IMR-90 (cell line): ENCODE measurements at regions not wholly inside any gene's neighbourhood (a gene's known extent, or its start where the extent isn't known, plus 50 kb on each side); places are given as distances from the start of the nearest gene placed in this dataset.

Source experiments
- ATAC-seq: fragments of 200-7000 bp; cut with Tn5 transposase; 2 replicates; pipeline ENCODE4 v1.9.1; 2020; ENCODE audit warnings: low read depth, mild to moderate bottlenecking, moderate library complexity
- BruUV-seq: library from RNA; stranded (reverse); fragments of 400-500 nt; replicated peaks from 2 replicates; lab custom pipeline; 2021; lab: Mats Ljungman, UMichigan
- CTCF ChIA-PET: fragments of 300-600 bp; formaldehyde crosslinking; extraction: SDS; loops from one replicate; lab custom pipeline; 2021; ENCODE audit warnings: antibody characterized with exemption; lab: Yijun Ruan, JAX
- POLR2A ChIA-PET: fragments of 300-600 bp; sonication (Branson Sonifier 250); formaldehyde crosslinking; loops from one replicate; lab custom pipeline; 2022; ENCODE audit warnings: antibody characterized with exemption; ENCODE audit not compliant: unreplicated experiment; lab: Charles Lee
- DNase-seq: peaks from one replicate; pipeline ENCODE4 v3.0.0; 2013
- H2AFZ ChIP-seq: replicated peaks from 2 replicates; pipeline ENCODE3; 2013; ENCODE audit warnings: low read length, mild to moderate bottlenecking; ENCODE audit not compliant: poor library complexity
- H2AK5ac ChIP-seq: 2 replicates; pipeline ENCODE4 v1.6.1; 2013; ENCODE audit warnings: low read depth, low read length, inconsistent platforms
- H2AK9ac ChIP-seq: replicated peaks from 2 replicates; pipeline ENCODE3; 2013; ENCODE audit warnings: mild to moderate bottlenecking, low read depth, low read length, moderate library complexity; ENCODE audit not compliant: poor library complexity
- H2BK120ac ChIP-seq: 2 replicates; pipeline ENCODE4 v1.6.1; 2013; ENCODE audit warnings: low read depth, low read length, inconsistent platforms
- H2BK15ac ChIP-seq: 3 replicates; pipeline ENCODE4 v1.6.1; 2013; ENCODE audit warnings: low read depth, low read length, inconsistent platforms
- H2BK20ac ChIP-seq: 2 replicates; pipeline ENCODE4 v1.6.1; 2013; ENCODE audit warnings: low read depth, mild to moderate bottlenecking, inconsistent platforms, low read length, moderate library complexity
- H2BK5ac ChIP-seq: 2 replicates; pipeline ENCODE4 v1.6.1; 2013; ENCODE audit warnings: mild to moderate bottlenecking, low read depth, low read length, inconsistent platforms; ENCODE audit not compliant: poor library complexity, severe bottlenecking
- H3K14ac ChIP-seq: replicated peaks from 2 replicates; pipeline ENCODE4 v1.6.1; 2013; ENCODE audit warnings: low read depth, low read length, inconsistent platforms
- H3K18ac ChIP-seq: 2 replicates; pipeline ENCODE4 v1.6.1; 2013; ENCODE audit warnings: low read depth, low read length, control low read depth
- H3K23ac ChIP-seq: 2 replicates; pipeline ENCODE4 v1.6.1; 2013; ENCODE audit warnings: low read depth, low read length, inconsistent platforms
- H3K27ac ChIP-seq: 2 replicates; pipeline ENCODE4 v1.5.1; 2013; ENCODE audit warnings: mild to moderate bottlenecking, control low read depth, low read length; ENCODE audit not compliant: insufficient read depth
- H3K27me3 ChIP-seq: 2 replicates; pipeline ENCODE4 v1.6.1; 2013; ENCODE audit warnings: low read length; ENCODE audit not compliant: control insufficient read depth, insufficient read depth
- H3K36me3 ChIP-seq: 2 replicates; pipeline ENCODE4 v1.6.1; 2013; ENCODE audit warnings: low read length, mixed read lengths; ENCODE audit not compliant: control insufficient read depth, insufficient read depth
- H3K4ac ChIP-seq: 2 replicates; pipeline ENCODE4 v1.6.1; 2013; ENCODE audit warnings: low read depth, low read length, inconsistent platforms
- H3K4me1 ChIP-seq: 2 replicates; pipeline ENCODE4 v1.6.1; 2013; ENCODE audit warnings: low read length, mixed read lengths; ENCODE audit not compliant: control insufficient read depth, insufficient read depth
- H3K4me2 ChIP-seq: 2 replicates; pipeline ENCODE4 v1.6.1; 2013; ENCODE audit warnings: low read depth, mild to moderate bottlenecking, control low read depth, low read length, moderate library complexity
- H3K4me3 ChIP-seq: 2 replicates; pipeline ENCODE4 v1.5.1; 2013; ENCODE audit warnings: low read depth, mild to moderate bottlenecking, control low read depth, low read length, moderate library complexity; ENCODE audit not compliant: insufficient read depth
- H3K56ac ChIP-seq: 2 replicates; pipeline ENCODE4 v1.6.1; 2013; ENCODE audit warnings: low read length, inconsistent platforms; ENCODE audit not compliant: insufficient read depth; ENCODE audit errors: extremely low read depth
- H3K79me1 ChIP-seq, 2 experiments: 2 replicates each; pipeline ENCODE4 v1.6.1; 2013; ENCODE audit warnings: low read length in 2 of 2, inconsistent platforms in 1 of 2, low read depth in 1 of 2
- H3K9ac ChIP-seq: 2 replicates; pipeline ENCODE4 v1.6.1; 2013; ENCODE audit warnings: low read depth, low read length, control low read depth
- H3K9me1 ChIP-seq: 2 replicates; pipeline ENCODE4 v1.6.1; 2013; ENCODE audit warnings: low read length, inconsistent platforms; ENCODE audit not compliant: insufficient read depth
- H3K9me3 ChIP-seq: 2 replicates; pipeline ENCODE4 v1.6.1; 2013; ENCODE audit warnings: low read length; ENCODE audit not compliant: control insufficient read depth, insufficient read depth
- H4K20me1 ChIP-seq: 2 replicates; pipeline ENCODE4 v1.6.1; 2013; ENCODE audit warnings: low read length, inconsistent platforms; ENCODE audit not compliant: insufficient read depth
- H4K5ac ChIP-seq: 2 replicates; pipeline ENCODE4 v1.6.1; 2013; ENCODE audit warnings: mild to moderate bottlenecking, low read depth, low read length, control low read depth
- H4K8ac ChIP-seq, 2 experiments: 2 replicates each; pipeline ENCODE4 v1.6.1; 2013; ENCODE audit warnings: low read depth in 2 of 2, low read length in 2 of 2, control low read depth in 1 of 2, inconsistent platforms in 1 of 2
- H4K91ac ChIP-seq: 2 replicates; pipeline ENCODE4 v1.6.1; 2013; ENCODE audit warnings: low read depth, low read length, inconsistent platforms; ENCODE audit not compliant: insufficient read depth
- BHLHE40 ChIP-seq: fragments of 150-350 bp; IDR thresholded peaks from 2 replicates; pipeline ENCODE4 v1.6.1; 2016; ENCODE audit warnings: mild to moderate bottlenecking, low read depth, low read length
- CTCF ChIP-seq: conservative IDR thresholded peaks from 2 replicates; pipeline ENCODE4 v1.5.1; 2012; ENCODE audit warnings: mild to moderate bottlenecking, low read depth, low read length, improper control_type of control experiment
- ELK1 ChIP-seq: fragments of 150-350 bp; IDR thresholded peaks from 2 replicates; pipeline ENCODE4 v1.6.1; 2016; ENCODE audit warnings: low read depth, mild to moderate bottlenecking, low read length, moderate library complexity, borderline replicate concordance
- POLR2A ChIP-seq: IDR thresholded peaks from 2 replicates; pipeline ENCODE4 v1.6.1; 2012; ENCODE audit warnings: mild to moderate bottlenecking, low read depth, low read length
- RAD21 ChIP-seq: IDR thresholded peaks from 2 replicates; pipeline ENCODE4 v1.6.1; 2012; ENCODE audit warnings: low read length, improper control_type of control experiment
- RFX5 ChIP-seq: IDR thresholded peaks from 2 replicates; pipeline ENCODE4 v1.8.0; 2012; ENCODE audit warnings: low read depth, mild to moderate bottlenecking, low read length, moderate library complexity
- WGBS, 2 experiments: methylation state at CpG; one replicate each; pipeline versions ENCODE4 v1.1.5 to v1.1.7; 2013; ENCODE audit warnings: missing lambda C conversion rate in 2 of 2; ENCODE audit not compliant: insufficient read length in 1 of 2; ENCODE audit errors: extremely low coverage in 2 of 2; 5-methylcytosine and 5-hydroxymethylcytosine counted together
- dilution Hi-C: fragments of 300-500 bp; cut with HindIII; formaldehyde crosslinking; loops from one replicate; pipeline ENCODE4 v1.14.3; 2018; ENCODE audit warnings: low sequenced_read_pairs; ENCODE audit not compliant: unreplicated experiment
- in situ Hi-C: fragments of 300-500 bp; cut with MboI; formaldehyde crosslinking; loops from 3 replicates; pipeline ENCODE4 v1.14.3; 2019; ENCODE audit warnings: low sequenced_read_pairs, inconsistent platforms, mixed read lengths
- intact Hi-C: fragments of 100-400 bp; cut with micrococcal nuclease; formaldehyde crosslinking; loops from 2 replicates; pipeline ENCODE4 v1.10.0; 2022

GRCh38 chr15:31733424-31733823, 296.9 kb upstream of the CHRNA7 start:
- no peak overlapping the region for H2BK5ac ChIP-seq
- TF ChIP-seq CTCF = no peak
- no peak for TF ChIP-seq BHLHE40
- TF ChIP-seq ELK1 = no peak
- TF ChIP-seq RFX5 = no peak
- no peak for TF ChIP-seq RAD21
- no peak for TF ChIP-seq POLR2A
- H3K4ac ChIP-seq = no peak overlapping the region
- no peak overlapping the region for H4K5ac ChIP-seq
- intact Hi-C loops = no loop called here
- no peak overlapping the region for H3K23ac ChIP-seq
- no peaks in the 10 kb centered on the region for H3K4me1 ChIP-seq
- no peak overlapping the region for H3K56ac ChIP-seq
- dilution Hi-C loops = no loop called here
- no peak overlapping the region for H2BK15ac ChIP-seq
- H3K9me1 ChIP-seq = no peaks in the 10 kb centered on the region
- no peaks in the 10 kb centered on the region for H3K79me1 ChIP-seq
- no peaks in the 10 kb centered on the region for H3K36me3 ChIP-seq
- no peak overlapping the region for H4K8ac ChIP-seq
- no TSS peak for BruUV-seq
- H3K27me3 ChIP-seq = no peaks in the 10 kb centered on the region
- H3K27ac ChIP-seq = no peak overlapping the region
- H3K4me3 ChIP-seq = no peak overlapping the region
- H3K9ac ChIP-seq = no peak overlapping the region
- H3K9me3 ChIP-seq = 0 out of 2 replicates have a peak, but pooled peaks cover 2% of the 10 kb centered on the region
- H3K14ac ChIP-seq = no peak overlapping the region
- no peak overlapping the region for H2BK120ac ChIP-seq
- H3K18ac ChIP-seq = no peak overlapping the region
- in situ Hi-C loops = no loop called here
- no peak overlapping the region for H2AK5ac ChIP-seq
- no peak overlapping the region for H2AFZ ChIP-seq
- H2BK20ac ChIP-seq = no peak overlapping the region
- H4K91ac ChIP-seq = no peak overlapping the region
- DNase-seq (no peak), ATAC-seq (no peak)
- 20% methylated on average over 2 of the region's 4 CpGs; no CpG with 5 or more reads in 1 of the 2 experiments for WGBS, 2 experiments
- H3K4me2 ChIP-seq = no peak overlapping the region
- ChIA-PET CTCF (no interaction called here), POLR2A (no interaction called here)
- no peak overlapping the region for H2AK9ac ChIP-seq
- no peaks in the 10 kb centered on the region for H4K20me1 ChIP-seq
